Fibroblast of peridontal ligament (primary cell): ENCODE measurements at regions not wholly inside any gene's neighbourhood (a gene's known extent, or its start where the extent isn't known, plus 50 kb on each side); places are given as distances from the start of the nearest gene placed in this dataset.

Experiments used
- DNase-seq: peaks from one replicate; pipeline ENCODE4 v3.0.0-alpha.2; 2010; ENCODE audit errors: extremely low read depth

DNA sequence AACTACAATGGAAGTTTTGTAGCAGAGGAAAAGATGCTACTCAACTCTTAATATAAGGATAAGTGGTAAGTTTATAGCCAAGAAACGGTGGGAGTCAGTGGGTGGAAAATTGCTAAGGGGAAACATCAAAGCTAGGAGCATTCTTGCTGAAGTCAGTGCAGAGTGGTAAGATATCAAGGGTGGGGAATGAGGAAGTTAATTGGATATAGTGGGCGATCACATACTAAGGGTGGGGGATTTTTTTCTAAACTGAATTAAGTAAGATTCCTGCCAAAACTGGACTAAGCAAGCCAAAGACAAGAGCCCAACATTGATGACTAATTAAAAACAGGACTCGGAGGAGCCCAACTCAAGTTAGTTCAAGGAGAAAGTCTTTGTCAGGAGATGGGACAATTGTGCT lies 525.4 kb downstream of the CCDC85A start:
- peak; percentile 4 for DNase-seq

DNA sequence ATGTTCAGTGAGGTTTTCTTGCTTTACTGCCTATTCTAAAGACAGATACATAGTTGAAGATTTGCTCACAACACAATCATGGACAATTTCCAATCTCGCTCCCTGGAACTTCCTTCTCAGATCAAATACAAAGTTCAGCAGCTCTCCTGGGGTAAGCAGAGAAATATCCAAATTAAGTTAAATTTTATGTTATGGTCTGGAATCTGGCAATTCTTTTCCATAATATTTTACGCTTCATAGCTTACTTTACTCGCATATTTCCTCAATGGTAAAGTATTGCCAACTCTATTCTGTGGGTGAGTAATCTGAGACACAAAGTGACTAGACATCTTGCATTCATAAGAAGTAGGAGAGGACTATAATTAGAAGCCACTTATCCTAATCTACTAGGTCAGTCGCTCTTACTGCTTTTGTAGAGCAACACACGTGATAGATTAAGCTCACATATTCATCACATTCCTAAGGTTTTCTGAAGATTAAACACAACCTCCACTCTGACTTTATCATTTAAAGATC lies 529.4 kb downstream of the CCDC85A start:
- DNase-seq, result peak; percentile 93

DNA sequence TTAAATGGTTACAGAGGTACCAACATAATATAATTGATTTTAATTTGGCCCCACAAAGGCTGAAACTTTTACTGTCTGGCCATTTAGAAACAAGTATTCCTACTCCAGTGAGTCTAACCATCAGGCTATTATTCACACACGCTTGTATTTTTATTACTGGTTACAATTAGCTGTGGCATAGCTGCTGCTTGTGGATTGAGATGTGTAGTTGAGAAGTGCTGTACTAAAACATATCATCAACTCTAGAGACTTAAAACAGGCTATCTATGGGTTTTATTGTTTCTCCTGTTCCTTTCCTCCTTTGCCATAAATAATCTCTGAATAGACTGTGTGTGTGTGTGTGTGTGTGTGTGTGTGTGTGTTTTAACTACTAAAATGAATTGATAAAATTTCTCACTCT lies 530.2 kb downstream of the CCDC85A start:
- peak; percentile 1 for DNase-seq

DNA sequence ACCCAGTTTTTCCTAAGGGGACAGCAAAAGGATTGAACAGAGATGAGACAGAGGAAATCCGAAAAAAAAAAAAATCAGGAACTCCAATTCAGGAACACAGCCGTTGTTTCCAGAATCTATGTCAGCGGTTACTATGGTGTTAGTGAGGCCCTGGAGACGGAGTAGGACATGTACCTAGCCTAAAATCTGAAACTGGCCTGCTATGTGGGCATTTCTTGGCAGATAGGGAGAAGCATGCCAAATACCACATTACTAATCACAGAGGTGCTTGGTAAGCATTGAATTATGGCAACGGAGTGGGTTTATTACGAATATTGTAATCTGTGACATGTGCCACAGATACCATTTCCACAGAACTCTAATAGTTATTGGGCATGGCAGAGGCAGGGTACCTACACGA lies 530.6 kb downstream of the CCDC85A start:
- no peak for DNase-seq

DNA sequence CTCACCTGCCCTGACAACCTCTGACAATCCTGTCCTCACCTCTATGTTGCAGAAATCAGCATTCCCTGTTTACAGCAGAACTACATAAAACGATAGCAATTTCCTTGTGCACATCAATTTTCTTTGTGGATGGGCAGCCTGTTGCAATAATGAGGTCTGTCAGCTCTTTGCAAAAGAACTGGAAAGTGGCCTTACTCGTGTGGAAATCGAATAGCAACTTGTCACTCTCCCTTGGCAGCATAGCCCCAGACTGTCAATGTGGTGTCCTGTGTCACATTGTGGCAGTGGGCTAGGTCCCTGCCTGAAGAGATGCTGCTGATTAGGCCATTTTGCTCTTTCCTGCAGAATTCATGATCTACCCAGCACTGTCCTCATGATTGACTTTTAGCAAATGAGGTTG lies 531.9 kb downstream of the CCDC85A start:
- DNase-seq, result no peak

DNA sequence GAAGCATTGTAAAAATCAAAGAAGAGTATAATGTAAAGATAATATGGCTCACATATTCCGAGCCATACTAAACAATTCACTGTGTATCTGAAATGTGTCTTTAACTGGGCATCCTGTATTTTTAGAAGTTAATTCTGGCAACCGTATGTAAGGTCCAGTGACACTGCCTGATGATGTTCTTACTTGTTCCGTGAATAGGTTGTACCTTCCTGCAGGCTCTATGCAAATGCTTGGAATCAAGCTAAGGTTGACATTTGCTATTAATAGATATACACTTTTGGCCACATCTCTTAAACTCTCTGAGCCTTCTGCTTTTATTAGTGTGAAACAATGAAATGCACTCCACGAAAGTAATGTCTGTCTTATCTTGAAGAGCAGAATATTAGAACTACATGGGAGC lies 534.6 kb downstream of the CCDC85A start:
- no peak for DNase-seq

DNA sequence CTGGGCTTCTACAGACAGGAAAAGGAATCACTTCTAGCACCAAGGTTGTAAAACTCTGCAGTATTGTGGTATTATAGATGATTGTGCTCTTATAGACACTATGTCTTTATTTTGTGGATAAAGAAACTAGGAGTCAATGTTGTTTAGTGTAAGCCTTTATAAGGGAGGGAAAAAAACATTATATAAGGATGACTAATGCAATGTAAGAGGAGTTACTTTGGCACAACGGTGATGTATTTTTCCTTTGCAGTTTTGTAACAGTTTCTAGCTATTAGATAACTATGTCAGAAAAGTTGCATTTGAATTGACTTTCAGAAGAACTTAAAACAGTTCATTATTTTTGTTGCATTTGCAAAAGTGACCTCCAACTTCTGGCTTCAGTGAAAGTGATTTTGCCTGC lies 545.4 kb downstream of the CCDC85A start:
- peak; percentile 45 for DNase-seq

DNA sequence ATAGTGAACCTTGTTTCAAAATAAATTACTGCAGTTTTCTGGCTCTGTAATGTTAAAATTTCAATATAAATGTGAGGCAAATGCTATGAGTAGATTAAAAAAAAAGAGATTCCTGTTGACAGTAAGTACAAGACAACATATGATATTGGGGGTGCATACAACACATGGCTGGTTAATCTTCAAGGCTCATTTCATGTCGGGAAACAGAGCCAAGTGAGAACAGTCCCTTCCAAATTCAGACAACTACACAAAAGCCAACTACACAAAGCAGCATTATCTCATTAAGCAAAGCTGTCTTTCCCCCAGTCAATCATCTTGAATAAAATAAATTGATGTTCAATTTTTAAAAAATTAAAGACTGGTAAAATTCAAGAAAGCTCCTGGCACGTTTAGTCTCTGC lies 549.2 kb downstream of the CCDC85A start:
- DNase-seq, result no peak

DNA sequence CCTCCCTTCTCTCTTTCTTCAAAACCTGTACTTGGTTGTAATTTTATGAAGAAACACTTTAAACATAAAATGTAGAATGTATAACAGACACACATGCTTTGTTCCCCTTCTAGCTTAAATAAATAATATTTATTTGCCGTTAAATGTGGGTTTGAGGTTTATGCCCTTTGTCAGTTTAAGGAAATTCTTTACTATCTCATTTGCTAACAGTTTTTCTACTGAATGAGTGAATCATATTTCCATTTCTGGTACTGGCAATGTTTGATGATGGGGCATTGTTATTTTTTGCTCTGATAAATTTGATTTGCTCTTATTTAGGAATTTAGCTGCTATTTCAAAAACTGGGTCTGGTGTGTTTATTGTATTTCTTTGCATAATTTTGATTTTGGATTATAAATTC lies 555.6 kb downstream of the CCDC85A start:
- DNase-seq, result no peak

DNA sequence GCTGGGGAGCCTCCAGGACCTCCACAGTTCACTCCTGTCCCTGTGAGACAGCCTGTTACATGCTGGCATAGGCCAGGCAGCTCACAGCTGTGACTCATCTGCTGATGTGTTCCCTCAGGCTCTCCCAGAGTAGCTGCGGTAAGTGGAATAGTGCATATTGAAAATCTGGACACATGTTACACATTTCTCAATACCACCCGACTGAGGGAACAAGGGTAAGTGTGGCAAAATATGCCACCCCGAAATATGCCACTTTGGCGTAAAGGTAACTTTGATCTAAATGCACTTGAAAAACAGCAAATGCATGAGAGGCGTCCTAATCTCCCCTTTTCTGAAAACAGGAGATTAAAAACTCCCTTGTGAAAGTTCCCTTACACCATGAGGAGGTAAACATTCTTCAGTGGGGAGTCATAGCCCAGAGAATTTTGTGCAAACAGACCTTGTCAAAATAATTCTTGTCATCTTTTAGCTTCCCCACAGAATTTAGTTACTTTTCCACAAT lies 557.9 kb downstream of the CCDC85A start:
- peak; percentile 91 for DNase-seq

DNA sequence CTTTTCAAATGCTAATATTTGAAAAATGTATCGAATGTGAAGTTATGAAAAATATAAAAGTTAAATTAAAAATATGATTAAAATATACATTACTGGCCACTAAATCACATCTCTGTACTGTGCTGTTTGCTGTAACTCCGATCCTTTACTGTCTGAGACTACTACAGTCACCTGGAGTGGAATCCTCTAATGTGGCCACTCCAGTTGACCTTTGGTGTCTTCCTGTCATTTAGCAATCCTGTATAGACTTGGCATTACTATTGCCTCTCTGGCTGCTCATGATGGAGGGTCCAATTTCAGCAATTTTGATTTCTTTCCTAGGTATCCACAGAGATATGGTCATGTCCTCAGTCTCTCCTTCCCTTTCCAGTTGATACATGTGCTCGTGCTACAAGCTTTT lies 560.0 kb downstream of the CCDC85A start:
- no peak for DNase-seq

DNA sequence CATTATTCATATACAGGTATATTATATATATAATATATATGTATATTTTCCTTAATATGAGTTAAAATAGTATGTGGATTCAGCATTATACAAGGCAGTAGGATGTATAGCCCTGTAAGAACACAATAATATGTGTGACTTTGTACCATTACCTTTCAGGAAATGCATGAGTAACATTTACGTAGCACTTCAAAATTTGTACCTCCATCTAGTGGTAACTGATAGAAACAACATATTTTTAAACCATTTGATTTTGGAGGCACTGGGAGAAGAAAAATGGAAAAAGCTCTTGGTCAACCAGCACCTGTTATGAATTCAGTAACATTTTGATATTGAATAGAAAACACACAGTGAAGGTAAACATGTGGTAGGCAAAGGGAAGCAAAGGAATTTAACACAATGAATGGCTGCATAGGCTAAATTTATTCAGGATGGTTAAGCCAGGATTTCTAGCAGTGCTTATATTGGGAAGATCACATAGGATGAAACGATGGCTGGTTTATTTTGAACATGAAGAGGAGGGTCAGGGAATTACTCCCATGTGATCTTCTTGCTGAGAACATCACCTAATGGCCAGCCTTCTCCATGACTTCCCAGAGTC lies 565.5 kb downstream of the CCDC85A start:
- DNase-seq, result peak; percentile 68

DNA sequence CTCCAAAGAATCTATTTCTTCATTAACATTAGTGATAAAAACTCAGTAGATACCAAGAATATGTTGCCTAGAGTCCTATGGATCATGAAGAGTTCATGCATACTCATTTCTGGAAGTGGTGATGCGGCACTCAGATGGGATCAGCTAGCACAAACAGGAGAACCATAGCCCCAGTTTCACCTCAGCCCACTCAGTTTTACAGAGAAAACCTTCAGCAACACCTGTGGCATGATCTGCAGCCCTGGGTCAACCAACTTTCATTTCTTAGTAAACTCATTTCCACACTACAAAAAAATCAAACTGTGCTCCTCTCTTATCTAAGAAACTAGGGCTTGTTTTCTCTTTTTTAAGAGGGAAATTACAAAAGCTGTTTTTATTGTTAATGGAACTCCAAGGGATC lies 569.4 kb downstream of the CCDC85A start:
- DNase-seq, result no peak

DNA sequence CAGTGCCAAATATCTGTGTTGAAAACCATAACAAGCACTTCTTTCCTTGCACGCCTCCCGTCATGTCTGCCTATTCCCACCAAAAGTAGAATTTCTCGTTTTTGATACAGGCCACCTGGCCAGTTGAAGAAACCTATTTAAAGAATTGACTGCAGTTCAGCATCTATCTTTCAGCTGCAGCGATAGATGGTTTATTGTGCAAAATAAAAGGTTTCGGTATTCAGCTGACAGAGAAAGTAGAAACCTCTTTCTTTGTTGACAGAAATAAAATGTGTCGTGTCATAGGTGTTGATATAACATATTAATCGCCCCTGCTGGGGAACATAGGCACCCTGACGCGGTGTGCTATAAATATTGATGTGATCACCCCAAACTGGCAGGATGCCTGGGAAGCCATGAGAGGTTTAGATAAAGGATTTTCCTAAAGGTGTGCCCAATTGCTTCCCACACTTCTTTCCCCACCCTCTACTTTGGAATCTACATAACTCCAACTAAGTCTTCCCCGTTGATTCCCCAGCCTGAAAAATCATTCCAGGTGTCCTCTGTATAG lies 570.4 kb downstream of the CCDC85A start:
- no peak for DNase-seq

DNA sequence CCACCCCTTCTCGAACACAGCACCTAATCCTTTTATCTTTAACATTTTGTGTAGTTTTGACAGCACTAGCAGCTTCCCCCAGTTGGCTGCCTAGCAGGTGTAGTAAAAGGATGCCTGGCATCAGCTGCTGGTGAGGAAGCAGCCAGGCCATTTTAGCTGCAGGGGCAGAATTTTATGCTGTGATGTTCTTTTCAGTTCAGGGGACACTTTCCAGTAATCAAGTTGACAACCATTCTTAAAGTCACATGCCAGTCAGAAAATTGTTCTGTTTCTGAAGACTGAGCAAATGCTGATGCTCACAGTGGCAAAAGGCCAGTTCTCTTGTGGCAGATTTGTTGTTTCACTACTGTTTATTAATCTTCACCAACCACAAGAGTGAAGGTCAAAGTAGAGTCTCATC lies 570.8 kb downstream of the CCDC85A start:
- DNase-seq, result no peak

DNA sequence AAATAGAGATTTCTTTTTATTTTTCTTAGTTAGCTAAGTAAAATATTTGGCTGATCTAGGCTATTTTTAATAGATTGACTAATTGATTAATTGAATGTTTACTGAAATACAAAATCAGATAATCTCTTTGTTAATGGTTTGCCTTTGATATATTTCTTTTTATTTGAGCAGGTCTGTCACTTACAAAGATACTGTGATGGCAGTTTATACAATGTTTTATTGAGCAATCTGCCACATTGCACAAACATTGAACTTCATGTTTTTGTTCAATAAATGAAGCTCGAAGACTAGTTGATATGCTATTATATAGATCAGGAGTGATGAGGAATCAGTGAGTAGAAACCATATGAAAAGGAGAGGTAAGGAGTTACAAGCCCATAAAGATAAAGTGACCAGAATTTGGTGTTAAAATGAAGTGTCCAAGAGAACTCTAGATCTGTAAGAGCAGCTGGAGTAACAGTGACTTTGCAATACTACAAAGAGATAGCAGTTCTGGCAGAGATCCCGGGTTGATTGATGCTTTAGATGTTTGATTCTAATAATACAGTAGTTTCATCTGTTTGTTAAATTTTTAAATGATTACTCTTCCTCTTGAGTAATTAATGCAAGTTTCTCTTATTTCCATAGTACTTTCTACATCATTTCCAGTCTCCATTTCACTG lies 574.2 kb downstream of the CCDC85A start:
- DNase-seq, result no peak

DNA sequence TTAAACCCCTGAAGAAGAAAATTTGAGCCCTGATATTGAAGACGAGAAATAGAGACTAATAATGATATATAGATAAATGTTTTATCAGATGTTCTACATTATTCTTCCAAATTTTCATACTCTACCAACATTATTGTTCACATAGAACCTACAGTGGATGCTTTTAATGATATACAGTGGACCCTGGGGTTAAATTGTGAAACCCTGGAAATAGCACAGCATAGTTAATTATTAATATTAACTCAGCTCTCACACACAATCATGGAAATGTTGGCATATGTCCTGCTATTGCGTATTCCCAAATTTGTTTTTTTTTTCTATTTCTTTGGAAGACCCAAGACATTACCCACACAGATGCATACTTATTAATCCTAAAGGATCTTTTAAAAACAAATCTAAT lies 579.9 kb downstream of the CCDC85A start:
- no peak for DNase-seq

DNA sequence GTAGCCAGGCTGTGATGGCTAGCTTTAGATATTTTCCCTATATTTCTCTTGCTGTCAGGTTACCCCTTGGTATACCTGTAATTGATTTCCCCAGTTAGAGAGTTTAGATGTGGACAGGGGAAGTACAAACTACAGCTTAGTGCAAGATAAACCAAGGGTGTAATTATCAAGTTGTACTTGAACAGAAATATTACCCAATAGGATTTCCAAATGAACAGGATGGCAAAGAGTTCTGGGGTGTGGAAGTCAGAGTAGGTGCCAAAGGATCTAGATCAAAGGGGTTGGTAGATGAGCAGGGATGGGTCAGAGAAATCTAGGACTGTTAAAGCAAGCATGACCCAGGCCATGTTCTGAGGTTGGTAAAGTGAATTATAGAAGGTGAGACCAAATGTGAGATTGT lies 585.2 kb downstream of the CCDC85A start:
- DNase-seq, result no peak

DNA sequence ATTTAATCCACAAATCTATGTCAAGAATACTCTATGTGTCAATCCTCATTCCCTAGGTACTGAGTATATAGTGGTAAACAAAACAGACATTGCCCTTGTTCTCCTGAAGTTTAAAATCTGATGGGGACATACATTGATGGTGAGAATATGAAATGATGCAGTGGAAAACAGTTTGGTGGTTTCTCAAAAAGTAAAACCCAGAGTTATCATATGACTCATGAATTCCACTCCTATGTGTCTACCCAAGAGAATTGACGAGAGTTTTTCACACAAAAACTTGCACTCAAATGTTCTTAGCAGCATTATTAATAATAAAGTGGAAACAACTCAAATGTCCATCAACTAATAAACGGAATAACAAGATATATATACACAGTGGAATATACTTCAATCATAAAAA lies 586.7 kb downstream of the CCDC85A start:
- DNase-seq, result peak; percentile 7

DNA sequence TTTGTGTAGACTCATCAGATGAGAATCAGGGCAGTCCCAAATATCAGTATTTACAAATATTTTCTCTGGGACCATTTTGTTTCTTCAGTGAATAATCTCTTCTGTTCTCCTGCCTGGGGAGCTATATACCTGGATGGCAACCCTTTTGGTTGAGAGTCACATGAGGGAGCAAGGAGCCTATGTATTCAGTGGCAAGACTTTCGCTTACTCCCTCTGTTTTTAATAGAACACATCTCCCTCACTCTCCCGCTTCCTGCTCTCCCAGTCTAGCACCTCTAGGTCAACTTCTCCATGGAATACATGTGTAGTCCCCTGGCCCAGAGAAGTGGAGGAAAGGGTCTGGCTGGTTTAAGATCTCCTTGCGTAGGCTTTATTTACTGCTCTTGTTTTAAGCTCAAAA lies 600.3 kb downstream of the CCDC85A start:
- no peak for DNase-seq

DNA sequence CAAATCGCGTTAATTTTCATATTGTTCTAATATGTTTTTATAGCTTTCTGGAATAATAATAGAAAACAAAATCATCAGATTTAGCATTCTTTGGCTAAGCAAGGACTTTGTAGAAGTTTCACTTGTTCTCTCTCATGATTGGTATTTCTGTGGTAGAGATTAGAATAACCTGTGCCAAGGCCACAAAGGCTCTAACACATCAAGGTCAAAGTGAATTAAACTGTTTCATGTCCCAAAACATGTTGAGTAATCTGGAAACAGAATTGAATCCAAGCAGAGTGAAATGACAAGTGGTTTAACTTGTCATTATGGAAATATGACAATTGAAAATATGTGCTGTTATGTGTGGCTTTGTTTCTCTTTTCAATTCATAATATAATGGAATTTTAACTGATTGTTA lies 617.4 kb downstream of the CCDC85A start:
- DNase-seq, result no peak

DNA sequence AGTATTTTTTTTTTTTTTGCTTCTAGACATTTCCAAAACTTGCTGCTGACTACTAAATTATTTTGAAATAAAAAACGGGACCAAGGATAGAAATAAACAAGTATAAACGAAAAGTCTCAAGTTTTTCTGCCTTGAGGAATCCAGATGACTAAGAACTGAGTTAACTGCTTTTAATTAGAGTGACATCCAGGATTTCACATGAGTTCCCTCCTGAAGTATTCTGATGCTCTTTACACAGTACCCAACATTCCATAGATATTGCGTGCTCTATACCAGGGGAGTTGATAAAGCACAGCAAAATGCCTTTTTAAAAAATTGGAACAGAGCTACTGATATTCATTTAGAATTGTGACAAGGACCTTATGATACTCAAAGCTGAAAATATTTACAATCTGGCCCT lies 618.0 kb downstream of the CCDC85A start:
- peak; percentile 33 for DNase-seq

DNA sequence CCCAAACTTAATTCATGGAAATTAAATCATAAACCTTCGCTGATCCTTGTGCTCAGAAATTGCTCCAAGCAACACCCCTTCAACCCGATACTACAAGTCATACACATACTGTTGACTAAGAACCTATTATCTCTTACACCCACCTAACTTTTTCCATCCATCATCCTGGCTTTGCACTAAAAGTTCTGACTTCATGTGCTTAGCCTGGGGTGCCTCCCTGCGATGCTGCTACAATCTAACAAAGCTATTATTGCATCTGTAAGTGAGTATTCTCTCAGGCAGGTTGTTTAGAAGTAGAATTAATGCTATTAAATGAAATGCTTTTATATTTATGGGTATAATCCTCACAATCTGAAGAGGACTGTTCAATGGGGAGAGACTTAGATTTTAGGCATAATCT lies 619.8 kb downstream of the CCDC85A start:
- DNase-seq, result no peak
